Keratinocyte (primary cell): ENCODE measurements at regions not wholly inside any gene's neighbourhood (a gene's known extent, or its start where the extent isn't known, plus 50 kb on each side); places are given as distances from the start of the nearest gene placed in this dataset.

Source experiments
- EZH2 ChIP-seq: IDR thresholded peaks from one replicate; pipeline ENCODE4 v1.6.1; 2012; ENCODE audit warnings: inconsistent platforms, mild to moderate bottlenecking, low read length, moderate library complexity
- TF ChIP-seq, protein P1 (sequence below), 3 experiments: IDR thresholded peaks in 1 of 3; conservative IDR thresholded peaks in 1 of 3; optimal IDR thresholded peaks in 1 of 3; 2 replicates in 2 of 3; 3 replicates in 1 of 3; pipeline versions ENCODE3 to v1.5.1; 2011; ENCODE audit warnings: low read length in 3 of 3, mild to moderate bottlenecking in 3 of 3, moderate library complexity in 2 of 3, control low read depth in 1 of 3, inconsistent platforms in 1 of 3; ENCODE audit not compliant: insufficient read depth in 2 of 3; ENCODE audit errors: extremely low read depth in 1 of 3

DNA sequence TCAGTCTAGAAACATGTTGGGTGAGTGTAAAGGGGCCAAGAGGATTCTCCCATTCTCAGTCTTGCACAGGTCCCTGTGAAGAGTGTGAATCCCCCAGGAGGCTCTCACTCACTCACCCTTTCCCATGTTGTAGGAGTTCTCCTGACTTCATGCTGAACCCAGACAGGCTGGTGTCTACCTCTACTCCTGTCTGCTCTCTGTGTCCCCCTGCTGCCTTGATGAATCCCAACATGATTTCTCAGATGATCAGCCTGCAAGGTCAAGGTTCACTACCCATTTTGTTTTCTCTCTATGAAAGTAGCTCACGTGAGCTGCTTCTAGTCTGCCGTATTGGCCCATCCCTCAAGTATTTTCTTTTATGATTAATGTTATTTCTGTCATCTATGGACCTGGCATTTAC is 500.6 kb downstream of the ETS1 start:
- TF ChIP-seq, protein P1, sequence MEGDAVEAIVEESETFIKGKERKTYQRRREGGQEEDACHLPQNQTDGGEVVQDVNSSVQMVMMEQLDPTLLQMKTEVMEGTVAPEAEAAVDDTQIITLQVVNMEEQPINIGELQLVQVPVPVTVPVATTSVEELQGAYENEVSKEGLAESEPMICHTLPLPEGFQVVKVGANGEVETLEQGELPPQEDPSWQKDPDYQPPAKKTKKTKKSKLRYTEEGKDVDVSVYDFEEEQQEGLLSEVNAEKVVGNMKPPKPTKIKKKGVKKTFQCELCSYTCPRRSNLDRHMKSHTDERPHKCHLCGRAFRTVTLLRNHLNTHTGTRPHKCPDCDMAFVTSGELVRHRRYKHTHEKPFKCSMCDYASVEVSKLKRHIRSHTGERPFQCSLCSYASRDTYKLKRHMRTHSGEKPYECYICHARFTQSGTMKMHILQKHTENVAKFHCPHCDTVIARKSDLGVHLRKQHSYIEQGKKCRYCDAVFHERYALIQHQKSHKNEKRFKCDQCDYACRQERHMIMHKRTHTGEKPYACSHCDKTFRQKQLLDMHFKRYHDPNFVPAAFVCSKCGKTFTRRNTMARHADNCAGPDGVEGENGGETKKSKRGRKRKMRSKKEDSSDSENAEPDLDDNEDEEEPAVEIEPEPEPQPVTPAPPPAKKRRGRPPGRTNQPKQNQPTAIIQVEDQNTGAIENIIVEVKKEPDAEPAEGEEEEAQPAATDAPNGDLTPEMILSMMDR (optimal IDR thresholded peaks at IDR 0.05 in 1 of 3, IDR thresholded peaks at IDR 0.05 in 1 of 3, conservative IDR thresholded peaks at IDR 0.05 in 1 of 3; ENCODE audit: extremely low read depth in 1 of 3, insufficient read depth in 2 of 3, low read length in 3 of 3) = peak in 1 of 3 experiments; percentile 3
- no peak for TF ChIP-seq EZH2
